ENCODE measurements at regions not wholly inside any gene's neighbourhood (a gene's known extent, or its start where the extent isn't known, plus 50 kb on each side); places are given as distances from the start of the nearest gene placed in this dataset.

DNA sequence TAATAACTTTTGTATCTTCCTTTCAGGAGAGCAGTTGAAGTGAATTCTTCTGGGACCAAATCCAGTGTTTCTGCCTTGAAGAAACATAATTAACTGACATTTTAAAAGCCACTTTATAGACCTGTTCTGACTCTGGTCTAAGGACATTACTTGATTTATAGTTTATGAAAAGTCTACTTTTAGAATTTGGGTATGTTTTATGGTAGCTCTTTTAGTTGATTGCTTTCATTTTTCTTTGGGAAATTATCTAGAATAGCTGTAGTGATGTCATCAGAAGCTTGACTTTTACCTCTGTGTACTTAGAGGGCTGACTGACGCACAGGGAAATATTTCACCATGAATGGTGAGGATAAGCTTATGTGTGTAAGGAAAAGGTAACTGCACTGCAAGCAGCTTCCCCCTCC, 131.8 kb upstream of the LIMCH1 start:
- Histone ChIP-seq H3K36me3 (replicated peaks in 1 of 2; ENCODE audit: control insufficient read depth in 1 of 2, insufficient read depth in 2 of 2, low read length in 2 of 2) (no peaks in the 10 kb centered on the region), H3K27ac (ENCODE audit: low read depth in 1 of 2, low read length in 2 of 2) (no peak overlapping the region), H3K4me1 (ENCODE audit: control insufficient read depth in 1 of 2, insufficient read depth in 2 of 2, low read length in 2 of 2) (no peaks in the 10 kb centered on the region), H3K27me3 (ENCODE audit: control insufficient read depth in 2 of 2, insufficient read depth in 2 of 2, low read length in 2 of 2) (peaks cover 0 to 4% of the 10 kb centered on the region in 2 donors), H2AFZ (ENCODE audit: insufficient read depth, low read depth, low read length, poor library complexity, severe bottlenecking) (no peak overlapping the region), H3K79me2 (ENCODE audit: insufficient read depth, low read length) (no peaks in the 10 kb centered on the region), H3K4me3 (replicated peaks in 1 of 3; ENCODE audit: low read depth in 2 of 3, low read length in 3 of 3) (no peak overlapping the region), H3K4me2 (replicated peaks; ENCODE audit: extremely low read depth, low read length, poor library complexity, severe bottlenecking) (no peak overlapping the region), H4K20me1 (ENCODE audit: insufficient read depth, low read length) (no peaks in the 10 kb centered on the region), H3K9ac (ENCODE audit: insufficient read depth, low read length, poor library complexity, severe bottlenecking) (no peak overlapping the region), H3K9me3 (replicated peaks in 1 of 2; ENCODE audit: control insufficient read depth in 1 of 2, insufficient read depth in 1 of 2, low read length in 2 of 2) (no peaks in the 10 kb centered on the region)
- intact Hi-C loops (cut with micrococcal nuclease), result no loop called here
- peaks cover 0 to 4% (median 0%) of the 10 kb centered on the region in 7 donors for H3K9me3 Mint-ChIP-seq
- no CpG with 5 or more reads among the region's 1 CpG for WGBS (ENCODE audit: insufficient coverage)
- TF ChIP-seq, protein P1, sequence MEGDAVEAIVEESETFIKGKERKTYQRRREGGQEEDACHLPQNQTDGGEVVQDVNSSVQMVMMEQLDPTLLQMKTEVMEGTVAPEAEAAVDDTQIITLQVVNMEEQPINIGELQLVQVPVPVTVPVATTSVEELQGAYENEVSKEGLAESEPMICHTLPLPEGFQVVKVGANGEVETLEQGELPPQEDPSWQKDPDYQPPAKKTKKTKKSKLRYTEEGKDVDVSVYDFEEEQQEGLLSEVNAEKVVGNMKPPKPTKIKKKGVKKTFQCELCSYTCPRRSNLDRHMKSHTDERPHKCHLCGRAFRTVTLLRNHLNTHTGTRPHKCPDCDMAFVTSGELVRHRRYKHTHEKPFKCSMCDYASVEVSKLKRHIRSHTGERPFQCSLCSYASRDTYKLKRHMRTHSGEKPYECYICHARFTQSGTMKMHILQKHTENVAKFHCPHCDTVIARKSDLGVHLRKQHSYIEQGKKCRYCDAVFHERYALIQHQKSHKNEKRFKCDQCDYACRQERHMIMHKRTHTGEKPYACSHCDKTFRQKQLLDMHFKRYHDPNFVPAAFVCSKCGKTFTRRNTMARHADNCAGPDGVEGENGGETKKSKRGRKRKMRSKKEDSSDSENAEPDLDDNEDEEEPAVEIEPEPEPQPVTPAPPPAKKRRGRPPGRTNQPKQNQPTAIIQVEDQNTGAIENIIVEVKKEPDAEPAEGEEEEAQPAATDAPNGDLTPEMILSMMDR (IDR thresholded peaks at IDR 0.05), result no peak
- no peaks in the 10 kb centered on the region for H3K4me1 Mint-ChIP-seq
- H3K27ac Mint-ChIP-seq, result no peak overlapping the region
- H3K27me3 Mint-ChIP-seq (ENCODE audit: low read depth in 3 of 3), result peaks cover 3 to 9% (median 6%) of the 10 kb centered on the region in 3 donors
- H3K4me3 Mint-ChIP-seq, result no peak overlapping the region
- no peaks in the 10 kb centered on the region for H3K36me3 Mint-ChIP-seq
- DNase-seq, result no peak

DNA sequence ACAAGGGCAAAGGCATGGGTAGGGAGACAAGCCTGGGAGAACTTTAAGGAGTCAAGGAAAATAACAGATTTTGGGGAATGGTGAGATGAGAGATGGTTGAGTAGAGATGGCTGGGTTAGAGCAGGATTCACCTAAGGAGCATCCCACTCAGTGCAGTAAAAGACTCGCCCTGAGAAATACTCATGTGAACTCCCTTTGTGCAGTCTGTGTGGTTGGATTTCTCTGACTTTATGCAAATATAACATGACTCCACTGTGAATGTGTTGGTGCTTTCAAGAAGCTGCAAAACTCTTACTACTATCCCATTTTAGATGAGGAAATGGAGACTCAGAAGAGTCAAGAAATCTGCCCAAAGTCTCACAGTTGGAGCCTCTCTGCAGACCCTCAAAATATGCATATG, 129.8 kb upstream of the LIMCH1 start:
- Mint-ChIP-seq H3K4me1 (no peaks in the 10 kb centered on the region), H3K36me3 (no peaks in the 10 kb centered on the region), H3K27me3 (ENCODE audit: low read depth in 3 of 3) (peaks cover 13 to 27% (median 18%) of the 10 kb centered on the region in 3 donors), H3K9me3 (peaks cover 0 to 3% (median 0%) of the 10 kb centered on the region in 7 donors), H3K4me3 (no peak overlapping the region), H3K27ac (no peak overlapping the region)
- H2AFZ ChIP-seq (ENCODE audit: insufficient read depth, low read depth, low read length, poor library complexity, severe bottlenecking), result no peak overlapping the region
- no peaks in the 10 kb centered on the region for H4K20me1 ChIP-seq (ENCODE audit: insufficient read depth, low read length)
- TF ChIP-seq, protein P1 (IDR thresholded peaks at IDR 0.05), result no peak
- H3K27me3 ChIP-seq (ENCODE audit: control insufficient read depth in 2 of 2, insufficient read depth in 2 of 2, low read length in 2 of 2), result peaks cover 8 to 16% of the 10 kb centered on the region in 2 donors
- WGBS (ENCODE audit: insufficient coverage), result no CpG with 5 or more reads among the region's 1 CpG
- H3K27ac ChIP-seq (ENCODE audit: low read depth in 1 of 2, low read length in 2 of 2), result no peak overlapping the region
- no peak overlapping the region for H3K4me2 ChIP-seq (replicated peaks; ENCODE audit: extremely low read depth, low read length, poor library complexity, severe bottlenecking)
- no peaks in the 10 kb centered on the region for H3K79me2 ChIP-seq (ENCODE audit: insufficient read depth, low read length)
- H3K4me3 ChIP-seq (replicated peaks in 1 of 3; ENCODE audit: low read depth in 2 of 3, low read length in 3 of 3), result no peak overlapping the region
- H3K9me3 ChIP-seq (replicated peaks in 1 of 2; ENCODE audit: control insufficient read depth in 1 of 2, insufficient read depth in 1 of 2, low read length in 2 of 2), result no peaks in the 10 kb centered on the region
- intact Hi-C loops (cut with micrococcal nuclease), result no loop called here
- DNase-seq, result no peak
- peaks cover 0 to under 1% of the 10 kb centered on the region in 2 donors for H3K4me1 ChIP-seq (ENCODE audit: control insufficient read depth in 1 of 2, insufficient read depth in 2 of 2, low read length in 2 of 2)
- H3K9ac ChIP-seq (ENCODE audit: insufficient read depth, low read length, poor library complexity, severe bottlenecking), result no peak overlapping the region
- no peaks in the 10 kb centered on the region for H3K36me3 ChIP-seq (replicated peaks in 1 of 2; ENCODE audit: control insufficient read depth in 1 of 2, insufficient read depth in 2 of 2, low read length in 2 of 2)
